ENCODE measurements at regions not wholly inside any gene's neighbourhood (a gene's known extent, or its start where the extent isn't known, plus 50 kb on each side); places are given as distances from the start of the nearest gene placed in this dataset.

DNA sequence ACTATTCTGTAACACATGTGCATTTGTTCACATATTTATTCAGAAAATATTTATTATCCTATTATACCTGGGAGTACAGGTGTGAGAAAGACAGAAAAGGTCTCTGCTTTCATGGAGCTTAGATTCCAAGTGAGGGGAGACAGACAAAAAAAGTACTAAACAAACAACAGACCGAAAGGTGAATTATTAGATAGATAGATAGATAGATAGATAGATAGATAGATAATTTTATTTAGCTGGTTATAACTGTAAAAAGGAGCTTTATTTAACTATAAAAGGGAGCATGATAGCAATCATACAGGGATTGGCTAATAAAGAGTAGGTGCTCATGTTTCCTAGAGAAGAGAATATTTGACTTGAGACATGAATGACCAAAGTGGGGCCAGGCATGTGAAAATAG lies 119.4 kb downstream of the TNFSF18 start:
- TF ChIP-seq POU2F2 (IDR thresholded peaks at IDR 0.05; ENCODE audit: low read depth, low read length) (no peak), POLR2A (IDR thresholded peaks at IDR 0.05; ENCODE audit: low read depth, low read length) (no peak), TAF1 (IDR thresholded peaks at IDR 0.05; ENCODE audit: low read depth, low read length) (no peak), POLR2AphosphoS5 (IDR thresholded peaks at IDR 0.05; ENCODE audit: low read depth, low read length) (no peak), SPI1 (IDR thresholded peaks at IDR 0.05; ENCODE audit: low read depth, low read length) (no peak)
